LoVo (cell line): ENCODE measurements at regions not wholly inside any gene's neighbourhood (a gene's known extent, or its start where the extent isn't known, plus 50 kb on each side); places are given as distances from the start of the nearest gene placed in this dataset.
"Not testable (repeated sequence)": the region's sequence is repeated elsewhere in the genome, so short reads cannot be mapped to it uniquely, and the experiment has no call there.

Experiments
- DNase-seq: peaks from one replicate; pipeline ENCODE4 v3.0.0-alpha.2; 2016; ENCODE audit warnings: low spot score

DNA sequence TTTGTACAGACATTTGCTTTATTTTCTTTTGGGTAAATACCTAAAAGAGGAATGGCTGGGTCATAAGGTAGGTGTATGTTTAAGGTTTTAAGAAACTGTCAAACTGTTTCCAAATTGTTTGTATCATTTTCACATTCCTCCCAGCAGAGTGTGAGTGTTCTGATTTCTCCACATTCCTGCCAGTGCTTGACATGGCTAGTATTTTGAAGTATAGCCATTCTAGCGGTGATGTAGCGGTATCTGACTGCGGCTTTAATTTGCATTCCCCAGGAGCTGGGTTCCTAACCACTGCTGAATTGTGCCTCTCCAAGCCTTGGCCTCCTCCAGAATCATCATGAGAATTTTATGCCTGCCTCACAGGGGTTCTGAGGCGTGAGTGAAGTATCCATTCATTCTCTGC lies 61.8 kb upstream of the ARL4C start:
- no peak for DNase-seq

DNA sequence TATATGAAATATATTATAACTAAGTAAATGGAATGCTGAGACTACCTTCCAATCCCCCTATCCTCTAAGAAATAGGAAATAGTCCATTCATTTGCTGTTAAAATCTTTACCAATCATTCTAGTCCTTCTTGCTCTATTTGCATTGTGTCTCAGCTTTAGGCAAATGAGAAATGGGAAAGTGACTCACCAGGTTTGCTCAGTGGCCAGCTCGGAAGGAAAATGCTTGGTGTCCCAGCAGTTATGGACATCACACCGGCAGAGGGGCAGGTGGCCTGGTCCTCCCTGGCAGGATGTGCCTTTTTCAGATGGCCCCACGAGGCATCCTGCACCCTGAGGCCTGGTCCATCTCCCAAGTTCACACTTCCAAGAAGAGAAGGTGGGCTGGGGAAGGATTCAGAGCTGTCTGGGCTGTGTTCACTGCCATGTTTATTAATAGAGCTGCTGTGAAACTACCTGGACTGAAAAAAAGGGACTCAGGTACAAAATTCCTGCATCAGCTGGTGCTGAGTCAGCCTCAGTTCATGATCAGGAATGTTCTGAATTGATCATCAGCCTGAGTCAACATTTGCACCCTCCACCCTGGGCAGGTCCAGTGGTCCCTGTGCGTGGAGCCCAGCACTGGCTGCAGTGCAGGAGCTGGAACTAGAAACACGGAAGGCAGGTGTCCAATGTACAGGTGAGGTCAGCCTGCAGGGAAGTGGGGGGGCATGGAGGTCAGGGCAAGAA lies 60.1 kb upstream of the ARL4C start:
- DNase-seq, result no peak

DNA sequence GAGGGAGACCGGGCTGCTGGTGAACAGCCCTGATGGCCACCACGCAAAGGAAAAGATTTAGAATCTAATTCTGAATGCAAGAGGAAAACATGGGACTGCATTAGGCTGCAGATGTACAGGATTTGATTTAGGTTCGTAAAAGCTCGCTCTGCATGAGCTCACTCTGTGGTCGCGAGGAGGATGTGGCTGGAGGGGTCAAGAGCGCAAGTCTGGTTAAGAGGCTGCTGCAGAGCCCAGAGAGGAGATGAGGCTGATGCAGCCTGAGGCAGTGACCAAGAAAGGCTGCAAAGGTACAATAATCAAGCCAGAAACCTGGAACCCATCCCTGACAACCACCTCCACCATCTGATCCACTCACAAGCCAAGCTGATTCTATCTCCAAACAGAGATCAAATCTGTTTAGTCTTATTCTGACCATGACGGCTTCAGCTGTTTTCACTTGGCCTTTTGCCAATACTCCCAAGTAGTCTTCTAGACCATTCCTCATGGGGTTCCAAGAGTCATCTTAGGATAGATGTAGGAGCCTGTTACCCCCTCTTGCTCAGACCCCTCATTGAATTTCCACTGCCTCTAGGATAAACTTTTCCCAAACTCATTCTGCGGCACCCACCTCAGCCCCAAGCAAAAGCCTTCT lies 58.9 kb upstream of the ARL4C start:
- no peak for DNase-seq

DNA sequence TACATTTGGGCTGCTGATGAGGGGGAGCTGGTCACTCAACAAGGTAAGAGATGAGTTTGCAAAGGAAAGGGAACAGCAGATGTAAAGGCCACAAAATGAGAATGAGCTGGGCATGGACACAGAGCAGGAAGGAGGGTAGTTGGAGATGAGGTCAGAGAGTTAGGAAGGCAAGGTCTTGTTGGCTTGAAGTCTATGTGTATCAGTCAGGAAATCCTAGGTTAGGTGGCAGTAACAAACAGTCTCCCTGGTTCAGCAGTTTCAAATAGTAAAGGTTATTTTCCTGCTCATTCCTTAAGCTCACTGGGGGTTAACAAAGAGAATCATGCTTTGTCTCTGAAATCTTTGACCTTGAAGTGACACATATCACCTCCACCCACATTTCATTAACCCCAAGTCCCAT lies 58.3 kb upstream of the ARL4C start:
- DNase-seq, result no peak

DNA sequence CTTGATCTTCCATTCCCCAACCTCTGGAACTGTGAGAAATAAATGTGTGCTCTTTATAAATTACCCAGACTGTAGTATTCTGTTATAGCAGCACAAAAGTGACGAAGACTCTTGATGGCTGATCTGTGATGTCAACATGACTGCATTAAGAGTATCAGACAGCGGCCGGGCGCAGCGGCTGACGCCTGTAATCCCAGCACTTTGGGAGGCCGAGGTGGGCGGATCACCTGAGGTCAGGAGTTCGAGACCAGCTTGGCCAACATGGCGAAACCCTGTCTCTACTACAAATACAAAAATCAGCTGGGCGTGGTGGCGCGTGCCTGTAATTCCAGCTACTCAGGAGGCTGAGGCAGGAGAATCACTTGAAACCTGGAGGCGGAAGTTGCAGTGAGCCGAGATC lies 56.3 kb upstream of the ARL4C start:
- DNase-seq, result not testable (repeated sequence)

DNA sequence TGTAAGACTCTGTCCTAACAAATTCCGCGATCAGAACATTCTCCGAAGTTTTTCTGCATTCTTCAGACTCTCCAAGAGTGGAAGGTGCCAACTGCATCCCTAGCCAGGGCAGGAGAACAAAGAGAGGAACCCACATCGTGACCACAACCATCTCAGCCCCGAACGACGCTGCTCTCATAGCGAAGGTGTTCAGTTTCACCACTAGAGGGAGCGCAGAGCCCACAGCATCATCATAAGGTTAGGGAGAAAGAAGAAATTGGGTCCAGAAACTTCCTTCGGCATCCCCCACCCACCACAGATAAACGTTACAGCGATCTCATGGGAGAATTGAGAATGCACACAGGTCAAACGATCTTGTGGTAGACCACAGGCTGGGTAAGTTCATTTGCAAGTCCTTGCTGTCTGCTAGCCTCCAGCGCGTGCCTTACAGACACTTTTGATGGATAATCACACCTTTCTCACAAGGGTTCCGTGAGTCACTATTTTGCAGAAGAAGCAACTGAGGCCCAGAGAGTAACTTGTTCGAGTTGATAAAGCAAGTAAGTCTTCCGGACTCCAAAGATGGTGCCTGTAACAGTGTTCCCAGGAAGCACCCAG lies 53.7 kb upstream of the ARL4C start:
- peak; percentile 76 for DNase-seq

DNA sequence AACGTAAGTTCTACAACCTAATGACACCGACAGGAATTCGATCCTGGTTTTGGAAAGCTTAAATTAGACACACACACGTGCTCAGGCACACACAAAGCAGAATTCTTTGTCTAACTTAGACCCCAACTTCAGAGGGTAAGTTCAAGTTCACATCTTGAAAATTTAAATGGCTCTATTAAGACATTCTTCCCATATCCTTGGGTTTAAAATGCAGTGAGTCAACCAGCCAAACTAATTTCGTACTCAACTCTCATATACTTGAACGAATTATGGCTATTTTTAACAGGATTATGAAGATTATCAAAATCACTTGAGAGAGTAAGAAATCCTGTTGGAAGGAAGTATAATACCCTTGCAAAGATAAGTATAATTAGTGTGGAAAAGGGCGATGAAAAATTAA lies 53.2 kb upstream of the ARL4C start:
- no peak for DNase-seq

DNA sequence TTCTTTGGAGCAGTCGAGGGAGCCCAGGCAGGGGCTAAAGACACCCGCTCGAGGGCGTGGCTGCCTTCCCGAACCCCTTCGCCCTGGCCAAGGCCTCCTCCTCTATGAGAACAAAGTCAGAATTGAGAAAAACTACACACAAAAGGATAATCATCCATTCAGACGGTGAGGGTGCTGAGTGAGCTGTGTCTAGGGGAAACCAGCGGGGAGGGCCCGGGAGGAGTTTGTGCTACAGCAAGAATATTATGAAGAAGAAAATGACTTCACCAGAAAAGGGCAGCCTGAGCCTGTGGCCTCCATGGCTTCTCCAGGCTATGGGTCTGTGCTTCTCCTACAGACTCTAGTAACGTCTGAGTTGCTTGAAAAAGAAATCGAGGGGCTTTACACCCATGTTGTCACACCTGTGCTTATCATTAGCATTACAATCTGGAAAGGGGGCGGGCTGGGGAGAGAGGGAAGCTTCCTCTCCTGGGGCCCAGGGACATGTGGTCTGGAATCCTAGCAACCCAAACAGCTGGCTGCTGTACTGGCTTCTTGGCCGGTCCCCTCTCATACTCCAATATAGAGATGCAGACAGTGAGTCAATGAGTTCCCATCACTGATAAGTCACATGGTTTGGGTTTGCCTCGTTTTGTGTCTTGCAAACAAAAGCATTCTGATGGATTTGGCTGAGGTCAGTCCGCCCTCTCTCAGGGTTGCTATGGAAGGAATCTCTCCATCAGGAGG lies 52.0 kb upstream of the ARL4C start:
- no peak for DNase-seq

DNA sequence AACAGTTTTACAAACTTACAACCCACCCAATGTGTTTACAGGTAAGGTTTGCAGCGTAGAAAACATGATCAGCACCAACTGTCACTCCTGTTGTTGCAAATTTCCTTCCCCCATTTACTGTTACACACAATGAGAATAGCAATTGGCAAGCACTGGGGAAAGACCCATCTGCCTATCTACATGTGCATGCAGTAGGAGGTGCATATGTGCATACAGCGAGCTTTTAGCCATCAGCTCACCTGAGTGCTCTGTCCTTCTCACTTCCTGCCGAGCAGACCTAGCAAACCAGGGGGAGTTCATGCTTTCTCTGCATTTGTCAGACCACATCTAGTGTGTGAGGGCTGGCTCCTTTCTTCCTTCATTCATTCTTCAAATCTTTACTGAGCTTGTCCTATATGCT lies 49.9 kb upstream of the ARL4C start:
- no peak for DNase-seq
